HCT116 (cell line): ENCODE measurements at regions not wholly inside any gene's neighbourhood (a gene's known extent, or its start where the extent isn't known, plus 50 kb on each side); places are given as distances from the start of the nearest gene placed in this dataset.

Experiments used
- ATAC-seq: fragments of 200-7000 bp; cut with Tn5 transposase; 2 replicates; pipeline ENCODE4 v1.9.1; 2020; ENCODE audit warnings: mild to moderate bottlenecking, moderate library complexity
- BruUV-seq: library from RNA; stranded (reverse); fragments of 400-500 nt; replicated peaks from 2 replicates; lab custom pipeline; 2021; lab: Mats Ljungman, UMichigan
- CTCF ChIA-PET: fragments of 300-600 bp; sonication (Branson Sonifier 250); formaldehyde crosslinking; loops from one replicate; lab custom pipeline; 2021; ENCODE audit warnings: antibody characterized with exemption; lab: Charles Lee
- POLR2A ChIA-PET: fragments of 300-600, 350-600 bp; sonication (Branson Sonifier 250); formaldehyde crosslinking; loops from one replicate; lab custom pipeline; 2021; ENCODE audit warnings: antibody characterized with exemption; lab: Charles Lee
- RAD21 ChIA-PET, 2 experiments: fragments of 300-600 bp; sonication (Branson Sonifier 250); formaldehyde crosslinking; loops; one replicate each; lab custom pipeline; 2023; ENCODE audit warnings: low total read pairs in 2 of 2; ENCODE audit not compliant: uncharacterized antibody in 2 of 2, unreplicated experiment in 2 of 2, low non-redundant PET in 1 of 2; lab: Charles Lee
- DNase-seq: peaks from one replicate; pipeline ENCODE4 v3.0.0-alpha.2; 2010; ENCODE audit warnings: low read depth, low spot score
- H2AFZ ChIP-seq: fragments of 200-600 bp; shearing (Covaris generic), sonication (generic); 2 replicates; pipeline ENCODE4 v1.6.1; 2017; ENCODE audit warnings: low read depth, mixed run types, mixed read lengths, antibody characterized with exemption, low read length; ENCODE audit not compliant: poor library complexity, severe bottlenecking
- H3K27ac ChIP-seq: 2 replicates; pipeline ENCODE4 v1.5.1; 2012; ENCODE audit warnings: low read depth, low read length
- H3K27me3 ChIP-seq: fragments of 200-600 bp; sonication (generic); 2 replicates; pipeline ENCODE4 v1.6.1; 2016; ENCODE audit warnings: mixed run types, low read length, mixed read lengths; ENCODE audit not compliant: insufficient read depth
- H3K36me3 ChIP-seq, 2 experiments: fragments of 200-500 bp in 1 of 2; fragments of 200-600 bp in 1 of 2; sonication (Bioruptor generic) in 1 of 2; sonication (generic) in 1 of 2; 2 replicates each; pipeline versions ENCODE4 v1.5.1 to v1.6.1; 2014 to 2016; ENCODE audit warnings: low read length in 2 of 2, inconsistent platforms in 1 of 2, mixed read lengths in 1 of 2, mixed run types in 1 of 2; ENCODE audit not compliant: insufficient read depth in 2 of 2, control insufficient read depth in 1 of 2
- H3K4me1 ChIP-seq, 2 experiments: fragments of 200-600 bp in 1 of 2; sonication (generic) in 1 of 2; 2 replicates each; pipeline versions ENCODE4 v1.5.1 to v1.6.1; 2012 to 2017; ENCODE audit warnings: low read length in 2 of 2, inconsistent platforms in 1 of 2, mild to moderate bottlenecking in 1 of 2, mixed read lengths in 1 of 2, mixed run types in 1 of 2, moderate library complexity in 1 of 2; ENCODE audit not compliant: insufficient read depth in 2 of 2, control insufficient read depth in 1 of 2
- H3K4me2 ChIP-seq: fragments of 200-600 bp; sonication (generic); 2 replicates; pipeline ENCODE4 v1.6.1; 2017; ENCODE audit warnings: mixed run types, low read length, mixed read lengths
- H3K4me3 ChIP-seq, 2 experiments: fragments of 200-600 bp in 1 of 2; sonication (generic) in 1 of 2; replicated peaks in 1 of 2; 2 replicates each; pipeline ENCODE4 v1.5.1; 2011 to 2016; ENCODE audit warnings: low read length in 2 of 2, control low read depth in 1 of 2, low read depth in 1 of 2, mild to moderate bottlenecking in 1 of 2, mixed read lengths in 1 of 2, mixed run types in 1 of 2
- H3K79me2 ChIP-seq: fragments of 200-600 bp; sonication (generic); 2 replicates; pipeline ENCODE4 v1.6.1; 2017; ENCODE audit warnings: mild to moderate bottlenecking, mixed run types, low read length, moderate library complexity, mixed read lengths; ENCODE audit not compliant: insufficient read depth
- H3K9ac ChIP-seq: fragments of 200-600 bp; sonication (generic); 2 replicates; pipeline ENCODE4 v1.6.1; 2016; ENCODE audit warnings: low read length, mixed read lengths
- H3K9me2 ChIP-seq: fragments of 200-600 bp; sonication (generic), shearing (Covaris generic); 2 replicates; pipeline ENCODE4 v1.6.1; 2017; ENCODE audit warnings: mixed run types, mild to moderate bottlenecking, moderate library complexity; ENCODE audit not compliant: insufficient read depth
- H3K9me3 ChIP-seq, 2 experiments: fragments of 200-500 bp in 1 of 2; fragments of 200-600 bp in 1 of 2; sonication (Bioruptor generic) in 1 of 2; sonication (generic) in 1 of 2; 2 replicates each; pipeline ENCODE4 v1.6.1; 2014 to 2017; ENCODE audit warnings: low read length in 2 of 2, mixed read lengths in 2 of 2, inconsistent platforms in 1 of 2, low read depth in 1 of 2, mild to moderate bottlenecking in 1 of 2, mixed run types in 1 of 2, moderate library complexity in 1 of 2; ENCODE audit not compliant: control insufficient read depth in 1 of 2, insufficient read depth in 1 of 2
- H4K20me1 ChIP-seq: fragments of 200-600 bp; sonication (generic), shearing (Covaris generic); 2 replicates; pipeline ENCODE4 v1.6.1; 2017; ENCODE audit warnings: mixed run types, mild to moderate bottlenecking, moderate library complexity; ENCODE audit not compliant: insufficient read depth
- RAD21 ChIP-seq: IDR thresholded peaks from 2 replicates; pipeline ENCODE4 v1.6.1; 2012; ENCODE audit warnings: low read depth, mild to moderate bottlenecking
- SRF ChIP-seq: IDR thresholded peaks from 2 replicates; pipeline ENCODE4 v1.6.1; 2012; ENCODE audit warnings: low read depth
- YY1 ChIP-seq: IDR thresholded peaks from 2 replicates; pipeline ENCODE4 v1.6.1; 2011; ENCODE audit warnings: low read length, low read depth, moderate library complexity, mild to moderate bottlenecking; ENCODE audit not compliant: insufficient replicate concordance; ENCODE audit errors: extremely low read depth
- ZNF274 ChIP-seq: fragments of 200-500 bp; sonication (Bioruptor generic); IDR thresholded peaks from 2 replicates; pipeline ENCODE4 v1.6.1; 2014; ENCODE audit warnings: mild to moderate bottlenecking, low read depth, low read length, inconsistent platforms
- intact Hi-C: fragments of 100-400 bp; cut with micrococcal nuclease; formaldehyde crosslinking; loops from 2 replicates; pipeline ENCODE4 v1.10.0; 2022
- TF ChIP-seq, protein P1 (sequence below): IDR thresholded peaks from 2 replicates; pipeline ENCODE4 v1.6.1; 2011; ENCODE audit warnings: mild to moderate bottlenecking, low read length, moderate library complexity; ENCODE audit not compliant: insufficient replicate concordance; ENCODE audit errors: extremely low read depth
- TF ChIP-seq, protein P2 (sequence below), 3 experiments: fragments of 200-600 bp in 1 of 3; sonication (generic) in 1 of 3; IDR thresholded peaks in 2 of 3; conservative IDR thresholded peaks in 1 of 3; 2 replicates each; pipeline ENCODE4 v1.5.1; 2012 to 2017; ENCODE audit warnings: low read depth in 2 of 3, low read length in 2 of 3, antibody characterized with exemption in 1 of 3, borderline replicate concordance in 1 of 3, control low read depth in 1 of 3, mild to moderate bottlenecking in 1 of 3, mixed read lengths in 1 of 3, mixed run types in 1 of 3, moderate library complexity in 1 of 3; ENCODE audit not compliant: insufficient read depth in 1 of 3

GRCh38 chr4:19540859-19541540, 710.7 kb upstream of the SLIT2 start:
- H4K20me1 ChIP-seq, result no peaks in the 10 kb centered on the region
- BruUV-seq, result no TSS peak
- CTCF ChIA-PET, result no interaction called here
- H3K27me3 ChIP-seq, result no peaks in the 10 kb centered on the region
- no peak overlapping the region for H3K4me2 ChIP-seq
- H2AFZ ChIP-seq, result no peak overlapping the region
- no peak for DNase-seq
- intact Hi-C loops, result no loop called here
- POLR2A ChIA-PET, result no interaction called here
- no peak overlapping the region for H3K9ac ChIP-seq
- no peaks in the 10 kb centered on the region for H3K4me1 ChIP-seq
- H3K27ac ChIP-seq, result no peak overlapping the region
- H3K9me2 ChIP-seq, result no peaks in the 10 kb centered on the region; the same call in 1 of the 2 replicates
- no peaks in the 10 kb centered on the region for H3K79me2 ChIP-seq
- no peaks in the 10 kb centered on the region for H3K9me3 ChIP-seq
- H3K36me3 ChIP-seq, result no peaks in the 10 kb centered on the region
- no peak for TF ChIP-seq YY1
- TF ChIP-seq RAD21, result no peak
- TF ChIP-seq, protein P1, sequence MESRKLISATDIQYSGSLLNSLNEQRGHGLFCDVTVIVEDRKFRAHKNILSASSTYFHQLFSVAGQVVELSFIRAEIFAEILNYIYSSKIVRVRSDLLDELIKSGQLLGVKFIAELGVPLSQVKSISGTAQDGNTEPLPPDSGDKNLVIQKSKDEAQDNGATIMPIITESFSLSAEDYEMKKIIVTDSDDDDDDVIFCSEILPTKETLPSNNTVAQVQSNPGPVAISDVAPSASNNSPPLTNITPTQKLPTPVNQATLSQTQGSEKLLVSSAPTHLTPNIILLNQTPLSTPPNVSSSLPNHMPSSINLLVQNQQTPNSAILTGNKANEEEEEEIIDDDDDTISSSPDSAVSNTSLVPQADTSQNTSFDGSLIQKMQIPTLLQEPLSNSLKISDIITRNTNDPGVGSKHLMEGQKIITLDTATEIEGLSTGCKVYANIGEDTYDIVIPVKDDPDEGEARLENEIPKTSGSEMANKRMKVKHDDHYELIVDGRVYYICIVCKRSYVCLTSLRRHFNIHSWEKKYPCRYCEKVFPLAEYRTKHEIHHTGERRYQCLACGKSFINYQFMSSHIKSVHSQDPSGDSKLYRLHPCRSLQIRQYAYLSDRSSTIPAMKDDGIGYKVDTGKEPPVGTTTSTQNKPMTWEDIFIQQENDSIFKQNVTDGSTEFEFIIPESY, result no peak
- TF ChIP-seq ZNF274, result no peak
- TF ChIP-seq, protein P2, sequence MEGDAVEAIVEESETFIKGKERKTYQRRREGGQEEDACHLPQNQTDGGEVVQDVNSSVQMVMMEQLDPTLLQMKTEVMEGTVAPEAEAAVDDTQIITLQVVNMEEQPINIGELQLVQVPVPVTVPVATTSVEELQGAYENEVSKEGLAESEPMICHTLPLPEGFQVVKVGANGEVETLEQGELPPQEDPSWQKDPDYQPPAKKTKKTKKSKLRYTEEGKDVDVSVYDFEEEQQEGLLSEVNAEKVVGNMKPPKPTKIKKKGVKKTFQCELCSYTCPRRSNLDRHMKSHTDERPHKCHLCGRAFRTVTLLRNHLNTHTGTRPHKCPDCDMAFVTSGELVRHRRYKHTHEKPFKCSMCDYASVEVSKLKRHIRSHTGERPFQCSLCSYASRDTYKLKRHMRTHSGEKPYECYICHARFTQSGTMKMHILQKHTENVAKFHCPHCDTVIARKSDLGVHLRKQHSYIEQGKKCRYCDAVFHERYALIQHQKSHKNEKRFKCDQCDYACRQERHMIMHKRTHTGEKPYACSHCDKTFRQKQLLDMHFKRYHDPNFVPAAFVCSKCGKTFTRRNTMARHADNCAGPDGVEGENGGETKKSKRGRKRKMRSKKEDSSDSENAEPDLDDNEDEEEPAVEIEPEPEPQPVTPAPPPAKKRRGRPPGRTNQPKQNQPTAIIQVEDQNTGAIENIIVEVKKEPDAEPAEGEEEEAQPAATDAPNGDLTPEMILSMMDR (IDR thresholded peaks at IDR 0.05 in 2 of 3, conservative IDR thresholded peaks at IDR 0.05 in 1 of 3; ENCODE audit: borderline replicate concordance in 1 of 3, insufficient read depth in 1 of 3, low read depth in 2 of 3, low read length in 2 of 3), result no peak
- no peak for TF ChIP-seq SRF
- RAD21 ChIA-PET, result no interaction called here
- H3K4me3 ChIP-seq, result no peak overlapping the region
- ATAC-seq, result no peak
